ENCODE measurements at regions not wholly inside any gene's neighbourhood (a gene's known extent, or its start where the extent isn't known, plus 50 kb on each side); places are given as distances from the start of the nearest gene placed in this dataset.

DNA sequence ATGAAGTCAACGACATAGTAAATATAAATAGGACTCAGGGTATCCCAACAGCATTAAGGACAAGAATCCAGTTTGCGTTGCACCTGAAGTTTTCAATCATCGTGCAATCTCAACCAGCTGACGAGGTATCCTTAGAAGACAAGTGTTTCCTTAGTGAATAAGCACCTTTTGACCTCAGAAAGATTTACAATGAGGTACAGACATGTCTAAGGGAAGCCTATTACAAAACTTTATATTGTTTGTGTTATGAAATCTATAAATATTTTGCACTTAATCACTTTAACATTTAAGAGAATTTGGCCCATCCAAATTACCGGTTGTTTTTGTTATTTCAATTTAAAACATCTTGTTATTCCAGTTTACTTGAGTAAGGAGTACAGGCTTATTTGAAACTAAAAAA is 64.9 kb upstream of the PRICKLE2 start:
- ATAC-seq (no peak), DNase-seq (ENCODE audit: low spot score) (no peak), FAIRE-seq (no peak)
- no peak for TF ChIP-seq ZFP91 (CRISPR knock-in tag; IDR thresholded peaks at IDR 0.05; ENCODE audit: borderline replicate concordance)
- TF ChIP-seq IKZF4 (CRISPR knock-in tag; IDR thresholded peaks at IDR 0.05; ENCODE audit: borderline replicate concordance, low read depth, not compliant biosample characterization), result no peak
- no peak for TF ChIP-seq KMT2B (CRISPR knock-in tag; IDR thresholded peaks at IDR 0.05)
- no peak for TF ChIP-seq DMTF1 (CRISPR knock-in tag; IDR thresholded peaks at IDR 0.05)
- WGBS (ENCODE audit: low lambda C conversion rate), result 29% methylated on average over 5 of the region's 5 CpGs
- H3K4me1 ChIP-seq (ENCODE audit: insufficient read depth, low read length), result no peaks in the 10 kb centered on the region
- no peaks in the 10 kb centered on the region for H3K9me3 ChIP-seq (ENCODE audit: low read length)
- H3K27ac ChIP-seq (ENCODE audit: extremely low read length, insufficient read depth, low read length), result no peak overlapping the region
- H3K36me3 ChIP-seq (replicated peaks in 1 of 2; ENCODE audit: control insufficient read depth in 1 of 2, insufficient read depth in 2 of 2, low read length in 2 of 2), result no peaks in the 10 kb centered on the region
- H4K20me1 ChIP-seq (ENCODE audit: insufficient read depth, low read length), result no peaks in the 10 kb centered on the region
- no peaks in the 10 kb centered on the region for H3K79me2 ChIP-seq (ENCODE audit: insufficient read depth, low read length)
- no peak overlapping the region for H3K4me3 ChIP-seq (replicated peaks in 1 of 3; ENCODE audit: insufficient read depth in 1 of 3, low read depth in 2 of 3, low read length in 3 of 3)
- POLR2A ChIA-PET, result no interaction called here
- no peak overlapping the region for H3K4me2 ChIP-seq (ENCODE audit: low read depth, low read length)
- no peak overlapping the region for H3K9ac ChIP-seq (ENCODE audit: insufficient read depth, low read depth, low read length)
- intact Hi-C loops (cut with micrococcal nuclease; ENCODE audit: unreplicated experiment) (no loop called here), in situ Hi-C loops (cut with HindIII; ENCODE audit: extremely low pct_ligation_motif_present, low pct_unique_long_range_greater_than_20kb) (no loop called here)
- CTCF ChIA-PET (ENCODE audit: low intra/inter-chr PET ratio, low total read pairs), result no interaction called here
- no TSS peak for BruUV-seq (replicated peaks)
- H2AFZ ChIP-seq (ENCODE audit: low read length), result no peak overlapping the region
- 0 out of 5 replicates have a peak, but pooled peaks cover 0 to 3% of the 10 kb centered on the region in 2 experiments for H3K27me3 ChIP-seq (ENCODE audit: control insufficient read depth in 1 of 2, insufficient read depth in 2 of 2, low read length in 2 of 2)

DNA sequence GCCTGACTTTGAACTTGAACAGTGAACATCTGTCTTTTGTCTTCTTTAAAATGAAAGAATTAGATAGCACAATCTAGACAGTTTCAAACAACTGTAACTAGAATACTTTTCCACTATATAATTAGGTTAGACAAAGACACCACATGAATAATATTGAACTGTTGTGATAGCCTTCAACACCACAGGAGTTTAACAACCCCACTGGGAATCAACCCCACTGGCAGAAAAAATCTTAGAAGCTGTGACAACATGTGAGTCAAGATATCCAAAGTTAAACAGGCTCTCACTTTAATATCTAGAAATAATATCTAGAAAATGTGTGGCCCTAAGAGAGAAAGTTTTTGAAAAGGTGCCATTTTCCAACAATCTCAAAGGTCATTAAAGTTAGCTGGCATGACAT is 64.4 kb upstream of the PRICKLE2 start:
- Histone ChIP-seq H3K36me3 (replicated peaks in 1 of 2; ENCODE audit: control insufficient read depth in 1 of 2, insufficient read depth in 2 of 2, low read length in 2 of 2) (no peaks in the 10 kb centered on the region), H3K4me1 (ENCODE audit: insufficient read depth, low read length) (no peaks in the 10 kb centered on the region), H3K27me3 (ENCODE audit: control insufficient read depth in 1 of 2, insufficient read depth in 2 of 2, low read length in 2 of 2) (0 out of 5 replicates have a peak, but pooled peaks cover 0 to 3% of the 10 kb centered on the region in 2 experiments), H4K20me1 (ENCODE audit: insufficient read depth, low read length) (no peaks in the 10 kb centered on the region), H3K79me2 (ENCODE audit: insufficient read depth, low read length) (no peaks in the 10 kb centered on the region), H3K9ac (ENCODE audit: insufficient read depth, low read depth, low read length) (no peak overlapping the region), H3K27ac (ENCODE audit: extremely low read length, insufficient read depth, low read length) (no peak overlapping the region), H3K4me3 (replicated peaks in 1 of 3; ENCODE audit: insufficient read depth in 1 of 3, low read depth in 2 of 3, low read length in 3 of 3) (no peak overlapping the region), H2AFZ (ENCODE audit: low read length) (no peak overlapping the region), H3K4me2 (ENCODE audit: low read depth, low read length) (no peak overlapping the region), H3K9me3 (ENCODE audit: low read length) (no peaks in the 10 kb centered on the region)
- ATAC-seq, result no peak
- in situ Hi-C loops (cut with HindIII; ENCODE audit: extremely low pct_ligation_motif_present, low pct_unique_long_range_greater_than_20kb) (no loop called here), intact Hi-C loops (cut with micrococcal nuclease; ENCODE audit: unreplicated experiment) (no loop called here)
- ChIA-PET POLR2A (no interaction called here), CTCF (ENCODE audit: low intra/inter-chr PET ratio, low total read pairs) (no interaction called here)
- no peak for DNase-seq (ENCODE audit: low spot score)
- TF ChIP-seq ZNF143 (CRISPR knock-in tag; IDR thresholded peaks at IDR 0.05) (no peak), ZBTB42 (CRISPR knock-in tag; IDR thresholded peaks at IDR 0.05) (no peak), ZMAT5 (CRISPR knock-in tag; IDR thresholded peaks at IDR 0.05; ENCODE audit: borderline replicate concordance, low read depth) (no peak), RXRB (CRISPR knock-in tag; IDR thresholded peaks at IDR 0.05; ENCODE audit: borderline replicate concordance) (no peak), MTA1 (CRISPR knock-in tag; IDR thresholded peaks at IDR 0.05; ENCODE audit: borderline replicate concordance) (no peak), GLI4 (CRISPR knock-in tag; IDR thresholded peaks at IDR 0.05; ENCODE audit: borderline replicate concordance) (no peak)
- BruUV-seq (replicated peaks), result no TSS peak
- FAIRE-seq, result no peak

Data from HepG2 (cell line).